ENCODE measurements at regions not wholly inside any gene's neighbourhood (a gene's known extent, or its start where the extent isn't known, plus 50 kb on each side); places are given as distances from the start of the nearest gene placed in this dataset.

DNA sequence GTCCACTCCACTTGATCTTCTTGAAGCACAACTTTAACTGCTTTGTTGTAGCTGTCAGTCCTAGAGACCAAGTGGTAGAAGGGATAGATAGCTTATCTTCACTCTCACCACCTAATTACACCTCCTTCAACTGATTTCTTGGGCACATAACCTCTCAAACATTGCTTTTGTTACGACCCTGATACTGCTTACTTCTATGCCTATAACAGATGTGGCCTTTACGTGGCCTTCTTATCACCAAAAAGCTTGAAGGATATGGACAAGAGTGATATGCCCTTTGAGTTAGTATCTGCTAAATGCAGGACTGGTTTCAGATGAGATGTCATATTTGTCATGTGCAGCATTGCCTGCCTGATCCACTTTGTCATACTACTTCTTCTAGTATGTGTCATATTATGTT lies 847.2 kb downstream of the TDRD15 start:
- H3K27ac ChIP-seq = no peak overlapping the region
- TF ChIP-seq CTCF (IDR thresholded peaks at IDR 0.05) = no peak
- H3K9ac ChIP-seq (ENCODE audit: low read depth in 2 of 2, low read length in 2 of 2) = no peak overlapping the region
- H3K27me3 ChIP-seq = no peaks in the 10 kb centered on the region
- intact Hi-C loops (cut with DNase I) = no loop called here
- no peak for DNase-seq
- no peaks in the 10 kb centered on the region for H3K9me3 ChIP-seq
- no peak overlapping the region for H3K4me3 ChIP-seq
- no peaks in the 10 kb centered on the region for H3K4me1 ChIP-seq
- no peaks in the 10 kb centered on the region for H3K36me3 ChIP-seq

DNA sequence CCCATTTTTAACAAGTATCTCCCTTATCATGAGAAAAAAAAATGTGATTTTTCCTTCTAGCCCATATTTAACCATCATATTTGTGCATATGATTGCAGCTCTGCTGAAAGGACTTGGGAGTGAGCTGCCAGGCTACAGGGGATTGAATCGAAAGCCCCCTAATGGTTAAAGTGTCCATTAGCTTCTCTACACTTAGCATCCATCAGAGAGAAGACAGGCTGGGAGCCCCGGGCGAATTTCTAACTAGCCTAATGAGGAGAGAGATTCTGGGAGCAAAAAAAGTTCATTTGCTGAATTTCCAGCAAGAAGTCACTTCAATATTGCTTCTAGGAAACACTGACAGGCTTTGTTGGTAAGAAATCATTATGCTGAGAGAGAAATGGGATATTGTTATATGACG lies 848.8 kb downstream of the TDRD15 start:
- Histone ChIP-seq H3K27ac (no peak overlapping the region), H3K9ac (ENCODE audit: low read depth in 2 of 2, low read length in 2 of 2) (no peak overlapping the region), H3K36me3 (no peaks in the 10 kb centered on the region), H3K9me3 (no peaks in the 10 kb centered on the region), H3K4me1 (no peaks in the 10 kb centered on the region), H3K4me3 (no peak overlapping the region), H3K27me3 (no peaks in the 10 kb centered on the region)
- intact Hi-C loops (cut with DNase I) = no loop called here
- DNase-seq = no peak
- no peak for TF ChIP-seq CTCF (IDR thresholded peaks at IDR 0.05)

- Histone ChIP-seq H3K4me1 (no peaks in the 10 kb centered on the region), H3K4me3 (no peak overlapping the region), H3K9ac (ENCODE audit: low read depth in 2 of 2, low read length in 2 of 2) (no peak overlapping the region), H3K27me3 (no peaks in the 10 kb centered on the region), H3K27ac (no peak overlapping the region), H3K9me3 (no peaks in the 10 kb centered on the region), H3K36me3 (no peaks in the 10 kb centered on the region)
- no peak for DNase-seq
- TF ChIP-seq CTCF (IDR thresholded peaks at IDR 0.05) = no peak
- intact Hi-C loops (cut with DNase I) = no loop called here
Measured at GRCh38 chr2:21981127-21981526, 857.4 kb downstream of the TDRD15 start.

GRCh38 chr2:21993002-21993401 lies 869.2 kb downstream of the TDRD15 start:
- no peaks in the 10 kb centered on the region for H3K9me3 ChIP-seq
- TF ChIP-seq CTCF (IDR thresholded peaks at IDR 0.05) = no peak
- intact Hi-C loops (cut with DNase I) = no loop called here
- H3K36me3 ChIP-seq = no peaks in the 10 kb centered on the region
- no peak overlapping the region for H3K9ac ChIP-seq (ENCODE audit: low read depth in 2 of 2, low read length in 2 of 2)
- no peak overlapping the region for H3K4me3 ChIP-seq
- no peak overlapping the region for H3K27ac ChIP-seq
- DNase-seq = no peak
- no peaks in the 10 kb centered on the region for H3K27me3 ChIP-seq
- H3K4me1 ChIP-seq = no peaks in the 10 kb centered on the region

- intact Hi-C loops (cut with DNase I) = no loop called here
- no peak overlapping the region for H3K4me3 ChIP-seq
- no peaks in the 10 kb centered on the region for H3K36me3 ChIP-seq
- H3K4me1 ChIP-seq = no peaks in the 10 kb centered on the region
- no peaks in the 10 kb centered on the region for H3K9me3 ChIP-seq
- no peak for DNase-seq
- no peak for TF ChIP-seq CTCF (IDR thresholded peaks at IDR 0.05)
- H3K27me3 ChIP-seq = no peaks in the 10 kb centered on the region
- H3K27ac ChIP-seq = no peak overlapping the region
- no peak overlapping the region for H3K9ac ChIP-seq (ENCODE audit: low read depth in 2 of 2, low read length in 2 of 2)
Measured at GRCh38 chr2:21996339-21996738, 872.6 kb downstream of the TDRD15 start.

DNA sequence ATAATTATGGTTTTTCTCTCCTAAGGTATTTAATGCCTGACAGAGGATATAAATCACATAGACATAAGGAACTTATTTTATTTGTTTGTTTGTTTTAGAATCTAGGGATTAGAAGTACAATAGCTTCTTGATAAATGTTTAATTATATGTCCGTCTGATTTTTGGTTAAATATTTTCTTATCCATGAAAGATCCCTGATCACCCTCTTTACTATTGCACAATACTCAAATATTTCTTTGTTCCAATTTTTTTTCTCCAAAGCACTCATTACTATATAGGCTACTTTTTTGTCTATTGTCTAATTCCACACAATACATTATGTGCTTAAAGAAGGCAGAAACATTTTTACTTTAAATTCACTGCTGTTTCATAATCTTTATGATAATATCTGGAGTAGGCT lies 875.8 kb downstream of the TDRD15 start:
- Histone ChIP-seq H3K9ac (ENCODE audit: low read depth in 2 of 2, low read length in 2 of 2) (no peak overlapping the region), H3K4me1 (no peaks in the 10 kb centered on the region), H3K9me3 (no peaks in the 10 kb centered on the region), H3K36me3 (no peaks in the 10 kb centered on the region), H3K27me3 (no peaks in the 10 kb centered on the region), H3K4me3 (no peak overlapping the region), H3K27ac (no peak overlapping the region)
- intact Hi-C loops (cut with DNase I) = no loop called here
- DNase-seq = no peak
- TF ChIP-seq CTCF (IDR thresholded peaks at IDR 0.05) = no peak

Data from colonic mucosa (tissue), 4 donors.